ENCODE measurements at regions not wholly inside any gene's neighbourhood (a gene's known extent, or its start where the extent isn't known, plus 50 kb on each side); places are given as distances from the start of the nearest gene placed in this dataset.

DNA sequence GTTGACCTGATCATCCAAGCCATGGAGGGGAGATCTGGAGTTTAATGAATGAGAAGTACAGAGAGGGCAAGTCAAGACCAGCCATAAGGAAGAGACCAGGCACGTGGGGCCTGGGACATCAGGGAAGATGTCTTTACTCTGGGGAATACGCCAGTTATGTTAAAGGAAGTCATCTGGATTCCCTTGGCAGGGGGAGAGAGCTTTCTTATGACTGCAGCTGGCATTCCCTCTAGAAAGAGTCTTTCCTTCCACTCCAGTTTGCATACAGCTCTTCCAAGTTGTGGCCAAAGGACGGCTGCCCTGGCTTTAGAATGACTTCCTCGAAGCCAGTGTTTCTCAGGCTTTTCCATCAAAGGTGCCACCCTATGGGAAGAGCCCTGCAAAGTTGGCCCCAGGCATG lies 93.6 kb upstream of the AGBL1 start:
- DNase-seq = no peak

GRCh38 chr15:85986741-85987140 lies 92.9 kb upstream of the AGBL1 start:
- no peak for DNase-seq

DNA sequence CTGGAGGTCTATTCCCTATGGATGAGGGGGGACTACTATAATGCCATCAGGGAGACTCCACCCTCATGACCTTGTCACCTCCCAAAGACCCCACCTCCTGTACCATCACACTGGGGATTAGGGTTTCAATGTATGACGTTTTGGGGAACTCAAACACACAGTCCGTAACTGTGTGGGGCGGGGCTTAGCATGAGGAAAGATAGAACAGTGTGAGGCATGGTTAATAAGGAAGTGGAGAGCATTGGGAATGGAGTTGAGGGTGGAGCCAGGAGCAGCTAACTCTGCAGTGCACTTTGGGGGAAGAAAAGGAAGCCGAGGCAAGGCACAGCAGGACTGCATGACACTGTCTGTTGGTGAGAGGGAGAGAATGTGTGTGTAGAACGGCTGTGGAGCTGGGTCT lies 90.9 kb upstream of the AGBL1 start:
- DNase-seq = no peak

GRCh38 chr15:85992224-85992623 lies 87.4 kb upstream of the AGBL1 start:
- DNase-seq = no peak

- no peak for DNase-seq
These were observed 86.6 kb upstream of the AGBL1 start for GRCh38 chr15:85993116-85993515.

DNA sequence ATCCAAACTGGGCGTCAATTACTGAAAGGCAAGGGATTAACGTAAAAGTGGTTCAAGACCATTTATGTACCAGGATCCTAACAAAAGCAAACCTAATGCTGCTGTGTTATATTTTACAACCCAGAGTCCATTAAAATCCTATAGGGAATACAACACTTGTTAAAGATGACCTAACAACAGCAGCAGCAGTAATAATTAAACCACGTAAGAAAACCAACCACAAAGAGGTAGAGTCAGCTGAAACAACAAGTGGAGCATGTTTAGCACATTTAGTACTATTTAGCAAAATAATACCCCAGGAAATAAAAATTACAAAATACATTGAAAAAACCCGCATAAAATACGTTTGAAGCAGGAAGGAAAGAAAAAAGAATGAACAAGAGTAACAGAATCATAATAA lies 82.1 kb upstream of the AGBL1 start:
- no peak for DNase-seq

DNA sequence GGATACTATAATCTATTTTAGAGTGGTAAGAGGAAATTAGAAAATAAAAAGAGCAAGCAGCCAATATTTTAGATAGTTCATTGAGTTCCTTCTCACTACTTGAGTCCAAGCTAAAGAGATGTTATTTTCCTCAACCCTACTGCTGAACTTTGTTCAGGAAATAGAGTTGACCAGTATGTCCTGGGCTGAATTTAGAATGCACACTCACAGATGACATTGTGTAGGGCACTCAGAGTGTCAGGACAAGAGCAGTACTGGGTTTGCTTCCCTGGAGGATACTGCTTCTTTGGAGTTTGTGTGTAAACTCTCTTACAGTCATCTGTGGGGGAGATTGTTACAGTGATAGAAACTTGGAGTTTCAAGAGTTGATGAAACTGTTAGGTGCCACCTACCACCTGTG lies 80.0 kb upstream of the AGBL1 start:
- DNase-seq = no peak

- DNase-seq = no peak
These were observed 78.5 kb upstream of the AGBL1 start for GRCh38 chr15:86001200-86001599.

GRCh38 chr15:86002444-86002843 lies 77.2 kb upstream of the AGBL1 start:
- DNase-seq = no peak

GRCh38 chr15:86004061-86004460 lies 75.6 kb upstream of the AGBL1 start:
- DNase-seq = no peak

- DNase-seq = no peak
These were observed 73.1 kb upstream of the AGBL1 start for GRCh38 chr15:86006546-86006945.

DNA sequence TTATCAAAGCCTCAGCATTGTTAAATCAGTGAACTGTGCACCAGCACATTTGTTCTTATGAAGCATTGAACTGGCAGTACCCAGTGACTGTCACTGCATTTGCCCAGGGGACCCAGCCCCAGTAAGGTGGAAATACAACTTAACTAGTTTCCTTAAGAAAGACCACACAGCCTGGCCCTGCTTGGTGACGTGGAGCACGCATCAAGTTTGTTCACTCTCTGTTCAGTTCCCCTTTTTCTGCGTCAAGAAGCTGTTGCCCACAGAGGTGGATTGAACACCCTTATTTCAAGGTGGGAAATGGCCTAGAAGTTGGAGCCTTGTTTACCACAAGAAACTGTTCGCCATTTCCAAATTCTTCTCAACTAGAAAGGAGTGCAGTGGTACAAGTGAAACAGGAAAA lies 69.9 kb upstream of the AGBL1 start:
- DNase-seq = no peak

- no peak for DNase-seq
These were observed 69.3 kb upstream of the AGBL1 start for GRCh38 chr15:86010398-86010797.

DNA sequence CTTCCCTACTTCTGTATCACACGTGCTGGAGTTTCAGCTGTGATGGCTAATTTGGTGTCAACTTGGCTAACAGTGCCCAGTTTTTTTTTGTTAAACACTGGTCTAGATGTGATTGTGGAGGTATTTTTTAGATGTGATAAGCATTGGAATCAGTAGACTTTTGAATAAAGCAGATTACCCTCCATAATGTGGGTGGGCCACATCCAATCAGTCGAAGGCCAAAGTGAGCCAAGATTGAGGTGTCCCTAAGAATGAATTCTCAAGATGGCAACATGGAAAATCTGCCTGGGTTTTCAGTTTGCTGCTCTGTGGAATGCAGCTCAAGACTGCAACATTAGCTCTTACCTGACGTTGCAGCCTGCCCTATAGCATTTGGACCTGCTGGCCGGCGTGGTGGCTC lies 68.8 kb upstream of the AGBL1 start:
- DNase-seq = no peak

DNA sequence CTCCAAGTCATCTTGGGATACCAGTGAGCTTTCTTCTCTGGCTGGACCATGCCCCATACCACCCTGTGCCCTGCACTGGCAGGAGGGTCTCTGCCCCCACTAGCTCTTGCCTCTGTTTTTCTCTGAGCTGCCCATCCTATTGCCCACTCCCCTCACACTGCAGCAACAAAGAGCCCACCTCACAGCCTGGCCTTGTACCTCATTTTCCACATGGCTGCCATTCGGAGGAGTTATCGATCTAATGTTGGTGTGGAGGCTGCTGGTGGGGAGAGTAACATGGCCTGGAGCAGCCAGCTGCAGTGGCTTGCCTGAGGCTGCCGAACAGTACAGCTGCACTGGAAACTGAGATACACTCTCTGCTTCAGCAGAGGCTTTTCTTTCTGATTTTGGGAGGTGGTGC lies 65.7 kb upstream of the AGBL1 start:
- no peak for DNase-seq

GRCh38 chr15:86016750-86017149 lies 62.9 kb upstream of the AGBL1 start:
- DNase-seq = no peak

- DNase-seq = no peak
These were observed 61.0 kb upstream of the AGBL1 start for GRCh38 chr15:86018679-86019078.

GRCh38 chr15:86021281-86022264 lies 58.1 kb upstream of the AGBL1 start:
- no peak for DNase-seq

DNA sequence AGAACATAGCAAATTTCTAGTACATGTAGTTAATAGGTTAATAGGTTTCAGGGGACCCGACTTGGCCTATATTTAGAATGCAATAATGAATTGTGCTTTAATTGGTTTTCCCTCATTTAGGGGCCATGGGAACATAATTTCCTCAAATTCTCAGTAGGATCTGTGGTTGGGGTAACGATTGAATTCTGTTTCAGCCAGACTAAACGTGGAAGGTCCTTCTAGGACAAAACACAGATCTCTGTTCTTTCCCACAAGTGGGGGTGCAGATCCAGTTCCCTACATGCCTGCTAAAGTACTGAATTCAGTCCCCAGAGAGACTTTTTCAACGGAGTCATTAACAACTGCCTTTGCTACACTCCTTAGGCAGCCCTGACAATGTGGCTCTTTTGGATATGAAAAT lies 50.7 kb upstream of the AGBL1 start:
- DNase-seq = no peak

All from activated CD8-positive, alpha-beta memory T cell treated with anti-CD3 and anti-CD28 coated beads, Interleukin-2, amount 50 U/mL, for 48 hours (primary cell).